DND-41 (cell line): ENCODE measurements at regions not wholly inside any gene's neighbourhood (a gene's known extent, or its start where the extent isn't known, plus 50 kb on each side); places are given as distances from the start of the nearest gene placed in this dataset.

Experiments used
- CTCF ChIP-seq: IDR thresholded peaks from 2 replicates; pipeline ENCODE4 v1.5.1; 2012; ENCODE audit warnings: borderline replicate concordance, low read length, moderate library complexity, mild to moderate bottlenecking; ENCODE audit not compliant: poor library complexity, severe bottlenecking; ENCODE audit errors: extremely low read depth
- EZH2 ChIP-seq: IDR thresholded peaks from 3 replicates; pipeline ENCODE4 v1.6.1; 2012; ENCODE audit warnings: borderline replicate concordance, low read depth, mild to moderate bottlenecking, moderate library complexity, low read length, inconsistent platforms; ENCODE audit not compliant: severe bottlenecking

GRCh38 chrX:95956745-95957144 lies 727.9 kb upstream of the DIAPH2 start:
- TF ChIP-seq CTCF (no peak), EZH2 (no peak)
